Posterior vena cava (tissue), 2 donors: ENCODE measurements at regions not wholly inside any gene's neighbourhood (a gene's known extent, or its start where the extent isn't known, plus 50 kb on each side); places are given as distances from the start of the nearest gene placed in this dataset.

Experiments
- DNase-seq: peaks from one replicate; pipeline ENCODE4 v3.0.0-alpha.2; 2020; ENCODE audit warnings: low spot score
- intact Hi-C, 2 donors: fragments of 100-400 bp; cut with DNase I; formaldehyde crosslinking; loops; one replicate each; pipeline versions ENCODE4 v1.14.1 to v1.14.2; 2022 to 2023
- donor health status: DM: yes; HTN: yes; CAD: no.
- donor health status: DM: yes; HTN: yes; CAD: no.

GRCh38 chr10:118908557-118909256, 120.8 kb upstream of the NANOS1 start:
- DNase-seq, result no peak
- intact Hi-C loops, result no loop called here

- DNase-seq, result no peak
- intact Hi-C loops, result no loop called here
Measured at GRCh38 chr10:118910702-118911101, 118.8 kb upstream of the NANOS1 start.

GRCh38 chr10:118911363-118911762, 118.2 kb upstream of the NANOS1 start:
- intact Hi-C loops, result no loop called here
- DNase-seq, result no peak

GRCh38 chr10:118912961-118913600, 116.4 kb upstream of the NANOS1 start:
- intact Hi-C loops, result no loop called here
- DNase-seq, result no peak

- intact Hi-C loops, result no loop called here
- no peak for DNase-seq
Measured at GRCh38 chr10:118913825-118914224, 115.7 kb upstream of the NANOS1 start.

GRCh38 chr10:118914629-118915028, 114.9 kb upstream of the NANOS1 start:
- no peak for DNase-seq
- intact Hi-C loops, result no loop called here

GRCh38 chr10:118915161-118915560, 114.4 kb upstream of the NANOS1 start:
- intact Hi-C loops, result no loop called here
- no peak for DNase-seq

GRCh38 chr10:118916777-118917176, 112.7 kb upstream of the NANOS1 start:
- no peak for DNase-seq
- intact Hi-C loops, result no loop called here

- intact Hi-C loops, result no loop called here
- DNase-seq, result no peak
Measured at GRCh38 chr10:118917701-118918100, 111.8 kb upstream of the NANOS1 start.

- DNase-seq, result no peak
- intact Hi-C loops, result no loop called here
Measured at GRCh38 chr10:118918116-118918515, 111.4 kb upstream of the NANOS1 start.

- DNase-seq, result no peak
- intact Hi-C loops, result no loop called here
Measured at GRCh38 chr10:118918587-118918986, 110.9 kb upstream of the NANOS1 start.

GRCh38 chr10:118920206-118920605, 109.3 kb upstream of the NANOS1 start:
- intact Hi-C loops, result no loop called here

GRCh38 chr10:118922226-118922625, 107.3 kb upstream of the NANOS1 start:
- intact Hi-C loops, result no loop called here
- DNase-seq, result no peak

More at GRCh38 chr10:118920206-118920605, 109.3 kb upstream of the NANOS1 start:
- DNase-seq, result no peak

GRCh38 chr10:118922972-118923371, 106.5 kb upstream of the NANOS1 start:
- intact Hi-C loops, result no loop called here
- no peak for DNase-seq

- peak; percentile 44 for DNase-seq
Measured at GRCh38 chr10:118924493-118924892, 105.0 kb upstream of the NANOS1 start.

GRCh38 chr10:118925404-118926071, 104.0 kb upstream of the NANOS1 start:
- intact Hi-C loops, result no loop called here
- no peak for DNase-seq

More at GRCh38 chr10:118924493-118924892, 105.0 kb upstream of the NANOS1 start:
- intact Hi-C loops, result no loop called here

- no peak for DNase-seq
- intact Hi-C loops, result no loop called here
Measured at GRCh38 chr10:118926072-118926417, 103.5 kb upstream of the NANOS1 start.

GRCh38 chr10:118926441-118926840, 103.1 kb upstream of the NANOS1 start:
- intact Hi-C loops, result no loop called here
- peak; percentile 44 for DNase-seq

GRCh38 chr10:118926903-118927302, 102.6 kb upstream of the NANOS1 start:
- intact Hi-C loops, result no loop called here

GRCh38 chr10:118927321-118927720, 102.2 kb upstream of the NANOS1 start:
- intact Hi-C loops, result no loop called here
- DNase-seq, result no peak

More at GRCh38 chr10:118926903-118927302, 102.6 kb upstream of the NANOS1 start:
- DNase-seq, result no peak

GRCh38 chr10:118930614-118931013, 98.9 kb upstream of the NANOS1 start:
- intact Hi-C loops, result no loop called here
- DNase-seq, result no peak
